Panc1 (cell line): ENCODE measurements at regions not wholly inside any gene's neighbourhood (a gene's known extent, or its start where the extent isn't known, plus 50 kb on each side); places are given as distances from the start of the nearest gene placed in this dataset.

Experiments
- ATAC-seq: fragments of 200-7000 bp; cut with Tn5 transposase; 2 replicates; pipeline ENCODE4 v1.9.1; 2020; ENCODE audit warnings: mild to moderate bottlenecking, moderate library complexity
- BruUV-seq: library from RNA; stranded (reverse); fragments of 400-500 nt; replicated peaks from 2 replicates; lab custom pipeline; 2021; lab: Mats Ljungman, UMichigan
- CTCF ChIA-PET: fragments of 300-600 bp; sonication (Branson Sonifier 250); formaldehyde crosslinking; loops from one replicate; lab custom pipeline; 2022; ENCODE audit warnings: antibody characterized with exemption; lab: Charles Lee
- POLR2A ChIA-PET: fragments of 300-600 bp; sonication (Branson Sonifier 250); formaldehyde crosslinking; loops from one replicate; lab custom pipeline; 2022; ENCODE audit warnings: antibody characterized with exemption; lab: Charles Lee
- DNase-seq: peaks from one replicate; pipeline ENCODE4 v3.0.0-alpha.2; 2010; ENCODE audit warnings: low read depth, low spot score
- H3K27ac ChIP-seq: 2 replicates; pipeline ENCODE4 v1.5.1; 2011; ENCODE audit warnings: mild to moderate bottlenecking, low read length, inconsistent platforms
- H3K27me3 ChIP-seq: fragments of 200-500 bp; sonication (Bioruptor generic); 2 replicates; pipeline ENCODE4 v1.6.0; 2014; ENCODE audit warnings: low read length, inconsistent platforms; ENCODE audit not compliant: control insufficient read depth, insufficient read depth
- H3K36me3 ChIP-seq: fragments of 200-500 bp; sonication (Bioruptor generic); 2 replicates; pipeline ENCODE4 v1.5.1; 2014; ENCODE audit warnings: inconsistent platforms, mild to moderate bottlenecking, low read length, moderate library complexity; ENCODE audit not compliant: control insufficient read depth, insufficient read depth
- H3K4me1 ChIP-seq: 2 replicates; pipeline ENCODE4 v1.5.1; 2011; ENCODE audit warnings: inconsistent platforms, mild to moderate bottlenecking, low read length, moderate library complexity; ENCODE audit not compliant: control insufficient read depth, insufficient read depth
- H3K4me3 ChIP-seq, 2 experiments: 2 replicates each; pipeline ENCODE4 v1.5.1; 2011 to 2012; ENCODE audit warnings: low read depth in 2 of 2, low read length in 2 of 2, mild to moderate bottlenecking in 2 of 2, inconsistent platforms in 1 of 2, moderate library complexity in 1 of 2
- H3K9me3 ChIP-seq: fragments of 200-500 bp; sonication (Bioruptor generic); 2 replicates; pipeline ENCODE4 v1.5.1; 2014; ENCODE audit warnings: low read depth, mild to moderate bottlenecking, inconsistent platforms, low read length, moderate library complexity; ENCODE audit not compliant: control insufficient read depth, insufficient read depth
- POLR2AphosphoS5 ChIP-seq: IDR thresholded peaks from 2 replicates; pipeline ENCODE4 v1.6.1; 2012; ENCODE audit warnings: mild to moderate bottlenecking, low read depth, low read length, moderate library complexity
- SIN3A ChIP-seq: IDR thresholded peaks from 2 replicates; pipeline ENCODE4 v1.6.1; 2012; ENCODE audit warnings: low read depth, mild to moderate bottlenecking, low read length, moderate library complexity, borderline replicate concordance; ENCODE audit not compliant: insufficient read depth
- TCF7L2 ChIP-seq: IDR thresholded peaks from 2 replicates; pipeline ENCODE4 v1.6.1; 2011; ENCODE audit warnings: mild to moderate bottlenecking, low read depth, low read length, inconsistent platforms
- in situ Hi-C: cut with HindIII; loops from 2 replicates; pipeline ENCODE4 v1.10.0; 2016; ENCODE audit warnings: low sequenced_read_pairs, low pct_unique_long_range_greater_than_20kb
- intact Hi-C: fragments of 100-400 bp; cut with micrococcal nuclease; formaldehyde crosslinking; loops from one replicate; pipeline ENCODE4 v1.10.0; 2022; ENCODE audit not compliant: unreplicated experiment
- TF ChIP-seq, protein P1 (sequence below), 2 experiments: IDR thresholded peaks; 2 replicates each; pipeline ENCODE4 v1.6.1; 2011 to 2012; ENCODE audit warnings: low read depth in 2 of 2, control low read depth in 1 of 2, low read length in 1 of 2, mild to moderate bottlenecking in 1 of 2, moderate library complexity in 1 of 2; ENCODE audit not compliant: insufficient read depth in 1 of 2
- TF ChIP-seq, protein P2 (sequence below): fragments of 450-650 bp; IDR thresholded peaks from 2 replicates; pipeline ENCODE4 v1.5.1; 2017; ENCODE audit warnings: mild to moderate bottlenecking

DNA sequence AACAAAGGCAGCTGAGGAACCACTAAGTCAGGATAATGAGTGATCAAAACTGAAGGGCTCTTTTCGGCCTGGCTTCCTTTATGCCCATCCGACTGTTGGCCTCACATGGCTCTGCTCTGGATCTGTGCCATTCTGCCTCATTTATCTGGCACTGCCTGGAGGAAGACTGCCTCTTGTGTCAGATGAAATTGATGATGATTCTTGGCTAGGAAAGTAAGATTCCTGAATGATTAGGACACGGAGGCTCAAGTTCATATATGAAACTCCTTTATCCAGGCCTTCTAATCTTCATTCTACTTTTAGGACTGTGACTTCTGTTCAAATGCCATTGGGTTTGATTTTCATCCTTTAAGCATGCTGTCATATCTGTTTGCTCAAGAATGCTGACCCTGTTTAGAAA, 475.4 kb upstream of the RPS6KA3 start:
- ATAC-seq: no peak
- H3K4me1 ChIP-seq: no peaks in the 10 kb centered on the region
- CTCF ChIA-PET: no interaction called here
- no peaks in the 10 kb centered on the region for H3K36me3 ChIP-seq
- H3K4me3 ChIP-seq: no peak overlapping the region
- DNase-seq: no peak
- intact Hi-C loops: no loop called here
- POLR2A ChIA-PET: no interaction called here
- BruUV-seq: no TSS peak
- in situ Hi-C loops: no loop called here
- TF ChIP-seq TCF7L2: no peak
- TF ChIP-seq, protein P1, sequence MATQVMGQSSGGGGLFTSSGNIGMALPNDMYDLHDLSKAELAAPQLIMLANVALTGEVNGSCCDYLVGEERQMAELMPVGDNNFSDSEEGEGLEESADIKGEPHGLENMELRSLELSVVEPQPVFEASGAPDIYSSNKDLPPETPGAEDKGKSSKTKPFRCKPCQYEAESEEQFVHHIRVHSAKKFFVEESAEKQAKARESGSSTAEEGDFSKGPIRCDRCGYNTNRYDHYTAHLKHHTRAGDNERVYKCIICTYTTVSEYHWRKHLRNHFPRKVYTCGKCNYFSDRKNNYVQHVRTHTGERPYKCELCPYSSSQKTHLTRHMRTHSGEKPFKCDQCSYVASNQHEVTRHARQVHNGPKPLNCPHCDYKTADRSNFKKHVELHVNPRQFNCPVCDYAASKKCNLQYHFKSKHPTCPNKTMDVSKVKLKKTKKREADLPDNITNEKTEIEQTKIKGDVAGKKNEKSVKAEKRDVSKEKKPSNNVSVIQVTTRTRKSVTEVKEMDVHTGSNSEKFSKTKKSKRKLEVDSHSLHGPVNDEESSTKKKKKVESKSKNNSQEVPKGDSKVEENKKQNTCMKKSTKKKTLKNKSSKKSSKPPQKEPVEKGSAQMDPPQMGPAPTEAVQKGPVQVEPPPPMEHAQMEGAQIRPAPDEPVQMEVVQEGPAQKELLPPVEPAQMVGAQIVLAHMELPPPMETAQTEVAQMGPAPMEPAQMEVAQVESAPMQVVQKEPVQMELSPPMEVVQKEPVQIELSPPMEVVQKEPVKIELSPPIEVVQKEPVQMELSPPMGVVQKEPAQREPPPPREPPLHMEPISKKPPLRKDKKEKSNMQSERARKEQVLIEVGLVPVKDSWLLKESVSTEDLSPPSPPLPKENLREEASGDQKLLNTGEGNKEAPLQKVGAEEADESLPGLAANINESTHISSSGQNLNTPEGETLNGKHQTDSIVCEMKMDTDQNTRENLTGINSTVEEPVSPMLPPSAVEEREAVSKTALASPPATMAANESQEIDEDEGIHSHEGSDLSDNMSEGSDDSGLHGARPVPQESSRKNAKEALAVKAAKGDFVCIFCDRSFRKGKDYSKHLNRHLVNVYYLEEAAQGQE (IDR thresholded peaks at IDR 0.05; ENCODE audit: insufficient read depth in 1 of 2, low read depth in 2 of 2, low read length in 1 of 2): no peak
- TF ChIP-seq POLR2AphosphoS5: no peak
- TF ChIP-seq SIN3A: no peak
- TF ChIP-seq, protein P2, sequence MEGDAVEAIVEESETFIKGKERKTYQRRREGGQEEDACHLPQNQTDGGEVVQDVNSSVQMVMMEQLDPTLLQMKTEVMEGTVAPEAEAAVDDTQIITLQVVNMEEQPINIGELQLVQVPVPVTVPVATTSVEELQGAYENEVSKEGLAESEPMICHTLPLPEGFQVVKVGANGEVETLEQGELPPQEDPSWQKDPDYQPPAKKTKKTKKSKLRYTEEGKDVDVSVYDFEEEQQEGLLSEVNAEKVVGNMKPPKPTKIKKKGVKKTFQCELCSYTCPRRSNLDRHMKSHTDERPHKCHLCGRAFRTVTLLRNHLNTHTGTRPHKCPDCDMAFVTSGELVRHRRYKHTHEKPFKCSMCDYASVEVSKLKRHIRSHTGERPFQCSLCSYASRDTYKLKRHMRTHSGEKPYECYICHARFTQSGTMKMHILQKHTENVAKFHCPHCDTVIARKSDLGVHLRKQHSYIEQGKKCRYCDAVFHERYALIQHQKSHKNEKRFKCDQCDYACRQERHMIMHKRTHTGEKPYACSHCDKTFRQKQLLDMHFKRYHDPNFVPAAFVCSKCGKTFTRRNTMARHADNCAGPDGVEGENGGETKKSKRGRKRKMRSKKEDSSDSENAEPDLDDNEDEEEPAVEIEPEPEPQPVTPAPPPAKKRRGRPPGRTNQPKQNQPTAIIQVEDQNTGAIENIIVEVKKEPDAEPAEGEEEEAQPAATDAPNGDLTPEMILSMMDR: no peak
- no peak overlapping the region for H3K27ac ChIP-seq
- H3K27me3 ChIP-seq: no peaks in the 10 kb centered on the region
- H3K9me3 ChIP-seq: no peaks in the 10 kb centered on the region

DNA sequence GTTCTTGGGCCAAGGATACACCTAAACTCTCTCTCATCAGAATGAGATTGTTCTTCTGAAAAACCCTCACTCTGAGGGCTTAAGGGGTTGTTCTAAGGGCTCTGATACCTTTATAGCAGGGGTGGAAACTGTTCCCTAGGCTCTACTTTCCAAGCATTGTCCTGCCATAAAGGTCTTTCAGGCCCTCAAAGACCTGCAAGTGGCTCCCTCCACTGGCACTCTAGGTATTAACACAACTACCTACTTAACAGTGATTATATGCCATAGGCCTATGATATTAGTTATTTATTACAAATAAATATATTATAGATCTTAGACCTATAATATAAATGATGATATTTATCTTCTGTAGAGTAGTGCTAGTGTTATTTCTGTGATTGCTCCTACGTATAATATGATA, 473.7 kb upstream of the RPS6KA3 start:
- Histone ChIP-seq H3K9me3 (no peaks in the 10 kb centered on the region), H3K36me3 (no peaks in the 10 kb centered on the region), H3K27ac (no peak overlapping the region), H3K27me3 (no peaks in the 10 kb centered on the region), H3K4me3 (no peak overlapping the region), H3K4me1 (no peaks in the 10 kb centered on the region)
- in situ Hi-C loops: no loop called here
- no TSS peak for BruUV-seq
- no peak for DNase-seq
- TF ChIP-seq, protein P2: no peak
- TF ChIP-seq, protein P1 (IDR thresholded peaks at IDR 0.05; ENCODE audit: insufficient read depth in 1 of 2, low read depth in 2 of 2, low read length in 1 of 2): no peak
- TF ChIP-seq POLR2AphosphoS5: no peak
- no peak for TF ChIP-seq SIN3A
- no peak for TF ChIP-seq TCF7L2
- intact Hi-C loops: no loop called here
- CTCF ChIA-PET: no interaction called here
- no peak for ATAC-seq
- POLR2A ChIA-PET: no interaction called here
